ENCODE measurements at regions not wholly inside any gene's neighbourhood (a gene's known extent, or its start where the extent isn't known, plus 50 kb on each side); places are given as distances from the start of the nearest gene placed in this dataset.

GRCh38 chr12:66035288-66035966 lies 95.1 kb downstream of the LLPH start:
- Histone ChIP-seq H3K9ac (ENCODE audit: low read length in 3 of 3) (no peak overlapping the region), H3K4me1 (ENCODE audit: control insufficient read depth in 2 of 3, insufficient read depth in 2 of 3, low read depth in 1 of 3, low read length in 3 of 3) (no peaks in the 10 kb centered on the region), H3K27me3 (ENCODE audit: control insufficient read depth, insufficient read depth, low read length) (no peaks in the 10 kb centered on the region), H3K27ac (ENCODE audit: low read depth in 2 of 2, low read length in 2 of 2) (no peak overlapping the region), H3K4me3 (ENCODE audit: low read length in 3 of 3) (no peak overlapping the region), H3K9me3 (ENCODE audit: control insufficient read depth in 2 of 3, insufficient read depth in 1 of 3, low read length in 3 of 3) (no peaks in the 10 kb centered on the region), H3K36me3 (ENCODE audit: control insufficient read depth in 2 of 3, insufficient read depth in 3 of 3, low read length in 3 of 3) (no peaks in the 10 kb centered on the region)
- DNase-seq, result peak in 2 of 5 donors; percentile 38 to 52
- no peak for FAIRE-seq
- intact Hi-C loops (cut with DNase I), result no loop called here
- no peak for TF ChIP-seq CTCF (IDR thresholded peaks at IDR 0.05; ENCODE audit: borderline replicate concordance, extremely low read depth, insufficient read depth)

GRCh38 chr12:66033151-66033550 lies 97.4 kb downstream of the LLPH start:
- no peak for FAIRE-seq
- H3K4me3 ChIP-seq (ENCODE audit: low read length in 3 of 3), result no peak overlapping the region
- no peaks in the 10 kb centered on the region for H3K9me3 ChIP-seq (ENCODE audit: control insufficient read depth in 2 of 3, insufficient read depth in 1 of 3, low read length in 3 of 3)
- no peak overlapping the region for H3K27ac ChIP-seq (ENCODE audit: low read depth in 2 of 2, low read length in 2 of 2)
- intact Hi-C loops (cut with DNase I), result no loop called here
- H3K4me1 ChIP-seq (ENCODE audit: control insufficient read depth in 2 of 3, insufficient read depth in 2 of 3, low read depth in 1 of 3, low read length in 3 of 3), result no peaks in the 10 kb centered on the region
- no peaks in the 10 kb centered on the region for H3K36me3 ChIP-seq (ENCODE audit: control insufficient read depth in 2 of 3, insufficient read depth in 3 of 3, low read length in 3 of 3)
- no peak for TF ChIP-seq CTCF (IDR thresholded peaks at IDR 0.05; ENCODE audit: borderline replicate concordance, extremely low read depth, insufficient read depth)
- DNase-seq, result no peak
- no peak overlapping the region for H3K9ac ChIP-seq (ENCODE audit: low read length in 3 of 3)
- H3K27me3 ChIP-seq (ENCODE audit: control insufficient read depth, insufficient read depth, low read length), result no peaks in the 10 kb centered on the region

GRCh38 chr12:66032739-66033138 lies 97.8 kb downstream of the LLPH start:
- FAIRE-seq (no peak), DNase-seq (no peak)
- intact Hi-C loops (cut with DNase I), result no loop called here
- no peak for TF ChIP-seq CTCF (IDR thresholded peaks at IDR 0.05; ENCODE audit: borderline replicate concordance, extremely low read depth, insufficient read depth)
- Histone ChIP-seq H3K27ac (ENCODE audit: low read depth in 2 of 2, low read length in 2 of 2) (no peak overlapping the region), H3K4me3 (ENCODE audit: low read length in 3 of 3) (no peak overlapping the region), H3K9me3 (ENCODE audit: control insufficient read depth in 2 of 3, insufficient read depth in 1 of 3, low read length in 3 of 3) (no peaks in the 10 kb centered on the region), H3K9ac (ENCODE audit: low read length in 3 of 3) (no peak overlapping the region), H3K36me3 (ENCODE audit: control insufficient read depth in 2 of 3, insufficient read depth in 3 of 3, low read length in 3 of 3) (no peaks in the 10 kb centered on the region), H3K4me1 (ENCODE audit: control insufficient read depth in 2 of 3, insufficient read depth in 2 of 3, low read depth in 1 of 3, low read length in 3 of 3) (no peaks in the 10 kb centered on the region), H3K27me3 (ENCODE audit: control insufficient read depth, insufficient read depth, low read length) (no peaks in the 10 kb centered on the region)

Data from kidney (tissue), 13 donors.